Esophagus muscularis mucosa (tissue), 3 donors: ENCODE measurements at regions not wholly inside any gene's neighbourhood (a gene's known extent, or its start where the extent isn't known, plus 50 kb on each side); places are given as distances from the start of the nearest gene placed in this dataset.

ENCODE experiments used
- POLR2A ChIP-seq: fragments of 450-650 bp; IDR thresholded peaks from one replicate; pipeline ENCODE4 v1.6.1; 2017; ENCODE audit warnings: antibody characterized with exemption, moderate library complexity, mild to moderate bottlenecking, low read depth
- POLR2AphosphoS5 ChIP-seq, 2 donors: sonication (generic); formaldehyde crosslinking; IDR thresholded peaks; one replicate each; pipeline ENCODE4 v1.6.1; 2017; ENCODE audit warnings: antibody characterized with exemption in 2 of 2
- TF ChIP-seq, protein P1 (sequence below), 3 experiments: fragments of 200-600 bp in 2 of 3; fragments of 450-650 bp in 1 of 3; sonication (generic) in 2 of 3; IDR thresholded peaks; one replicate each; pipeline ENCODE4 v1.5.1; 2017 to 2019; ENCODE audit warnings: antibody characterized with exemption in 3 of 3, mild to moderate bottlenecking in 2 of 3, moderate library complexity in 1 of 3

DNA sequence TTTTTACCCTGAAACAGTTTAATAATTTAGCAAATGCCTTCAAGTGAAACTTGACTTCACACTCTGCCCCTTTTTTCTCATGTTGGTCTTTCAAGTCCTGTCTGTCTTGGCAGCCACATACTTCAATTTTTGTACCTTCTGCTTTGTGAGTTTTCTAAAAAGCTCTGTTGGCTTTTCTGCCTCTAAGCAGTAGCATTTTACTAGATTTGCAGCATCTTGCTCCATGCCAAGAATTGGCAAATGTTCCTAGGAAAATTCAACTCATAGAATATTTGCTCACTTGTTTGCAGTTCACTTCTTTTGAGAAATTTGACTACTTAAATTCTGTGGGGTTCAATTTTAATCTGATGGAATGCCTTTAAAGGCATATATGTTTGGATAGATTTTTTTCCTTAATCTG, 59.2 kb downstream of the FAM47A start:
- TF ChIP-seq, protein P1, sequence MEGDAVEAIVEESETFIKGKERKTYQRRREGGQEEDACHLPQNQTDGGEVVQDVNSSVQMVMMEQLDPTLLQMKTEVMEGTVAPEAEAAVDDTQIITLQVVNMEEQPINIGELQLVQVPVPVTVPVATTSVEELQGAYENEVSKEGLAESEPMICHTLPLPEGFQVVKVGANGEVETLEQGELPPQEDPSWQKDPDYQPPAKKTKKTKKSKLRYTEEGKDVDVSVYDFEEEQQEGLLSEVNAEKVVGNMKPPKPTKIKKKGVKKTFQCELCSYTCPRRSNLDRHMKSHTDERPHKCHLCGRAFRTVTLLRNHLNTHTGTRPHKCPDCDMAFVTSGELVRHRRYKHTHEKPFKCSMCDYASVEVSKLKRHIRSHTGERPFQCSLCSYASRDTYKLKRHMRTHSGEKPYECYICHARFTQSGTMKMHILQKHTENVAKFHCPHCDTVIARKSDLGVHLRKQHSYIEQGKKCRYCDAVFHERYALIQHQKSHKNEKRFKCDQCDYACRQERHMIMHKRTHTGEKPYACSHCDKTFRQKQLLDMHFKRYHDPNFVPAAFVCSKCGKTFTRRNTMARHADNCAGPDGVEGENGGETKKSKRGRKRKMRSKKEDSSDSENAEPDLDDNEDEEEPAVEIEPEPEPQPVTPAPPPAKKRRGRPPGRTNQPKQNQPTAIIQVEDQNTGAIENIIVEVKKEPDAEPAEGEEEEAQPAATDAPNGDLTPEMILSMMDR (IDR thresholded peaks at IDR 0.05): no peak
- TF ChIP-seq POLR2AphosphoS5 (IDR thresholded peaks at IDR 0.05): no peak
- TF ChIP-seq POLR2A: no peak
